WTC11 (cell line): ENCODE measurements at regions not wholly inside any gene's neighbourhood (a gene's known extent, or its start where the extent isn't known, plus 50 kb on each side); places are given as distances from the start of the nearest gene placed in this dataset.

Experiments
- ATAC-seq: fragments of 200-7000 bp; cut with Tn5 transposase; 2 replicates; pipeline ENCODE4 v1.10.0; 2021; ENCODE audit warnings: mild to moderate bottlenecking, moderate library complexity
- CTCF ChIA-PET: fragments of 300-600 bp; sonication (Branson Sonifier 250); formaldehyde crosslinking; loops from one replicate; lab custom pipeline; 2021; ENCODE audit warnings: antibody characterized with exemption; lab: Charles Lee
- POLR2A ChIA-PET: fragments of 350-600 bp; sonication (Branson Sonifier 250); formaldehyde crosslinking; loops from one replicate; lab custom pipeline; 2021; ENCODE audit warnings: antibody characterized with exemption; lab: Charles Lee
- DNase-seq: peaks from one replicate; pipeline ENCODE4 v3.0.0; 2021; ENCODE audit warnings: low spot score
- H3K27ac Mint-ChIP-seq: 2 replicates; pipeline ENCODE4 v1.8.0; 2021; ENCODE audit warnings: mixed read lengths
- H3K27me3 Mint-ChIP-seq: 2 replicates; pipeline ENCODE4 v1.8.0; 2021; ENCODE audit warnings: low read depth, mild to moderate bottlenecking, moderate library complexity, mixed read lengths
- H3K36me3 Mint-ChIP-seq: 2 replicates; pipeline ENCODE4 v1.8.0; 2021; ENCODE audit warnings: mixed read lengths
- H3K4me1 Mint-ChIP-seq: 2 replicates; pipeline ENCODE4 v1.8.0; 2022; ENCODE audit warnings: mixed read lengths
- H3K4me3 Mint-ChIP-seq: 2 replicates; pipeline ENCODE4 v1.8.0; 2021; ENCODE audit warnings: mild to moderate bottlenecking, moderate library complexity, mixed read lengths
- H3K9me3 Mint-ChIP-seq: 2 replicates; pipeline ENCODE4 v1.8.0; 2021; ENCODE audit warnings: mixed read lengths
- FOXP1 ChIP-seq: sonication (generic); formaldehyde crosslinking; IDR thresholded peaks from 2 replicates; pipeline ENCODE4 v1.8.0; 2022; ENCODE audit warnings: missing genetic modification reagents, mild to moderate bottlenecking, moderate library complexity, borderline replicate concordance
- GTF2I ChIP-seq: fragments of 250-450 bp; sonication (Bioruptor Pico); conservative IDR thresholded peaks from 2 replicates; pipeline ENCODE4 v1.4.0; 2021; ENCODE audit warnings: mild to moderate bottlenecking
- JAZF1 ChIP-seq: fragments of 250-450 bp; sonication (Bioruptor Pico); IDR thresholded peaks from 2 replicates; pipeline ENCODE4 v1.9.0; 2021; ENCODE audit warnings: moderate library complexity, mild to moderate bottlenecking, inconsistent platforms
- NFE2L1 ChIP-seq: sonication (generic); formaldehyde crosslinking; IDR thresholded peaks from 2 replicates; pipeline ENCODE4 v1.8.1; 2023; ENCODE audit warnings: missing genetic modification reagents
- NR3C1 ChIP-seq: sonication (generic); formaldehyde crosslinking; conservative IDR thresholded peaks from 2 replicates; pipeline ENCODE4 v1.8.1; 2023; ENCODE audit warnings: low read depth, mild to moderate bottlenecking, missing genetic modification reagents
- SMAD4 ChIP-seq: sonication (generic); formaldehyde crosslinking; IDR thresholded peaks from 2 replicates; pipeline ENCODE4 v1.8.0; 2022; ENCODE audit warnings: mild to moderate bottlenecking, missing genetic modification reagents
- TEAD4 ChIP-seq: sonication (generic); formaldehyde crosslinking; IDR thresholded peaks from 2 replicates; pipeline ENCODE4 v1.8.0; 2022; ENCODE audit warnings: mild to moderate bottlenecking, missing genetic modification reagents
- ZBTB21 ChIP-seq: sonication (generic); formaldehyde crosslinking; IDR thresholded peaks from 2 replicates; pipeline ENCODE4 v1.8.1; 2023; ENCODE audit warnings: mild to moderate bottlenecking, missing genetic modification reagents, borderline replicate concordance
- ZNF232 ChIP-seq: sonication (generic); formaldehyde crosslinking; IDR thresholded peaks from 2 replicates; pipeline ENCODE4 v1.8.0; 2022; ENCODE audit warnings: mild to moderate bottlenecking, missing genetic modification reagents
- ZNF317 ChIP-seq: sonication (generic); formaldehyde crosslinking; IDR thresholded peaks from 2 replicates; pipeline ENCODE4 v1.8.1; 2023; ENCODE audit warnings: low read depth, mild to moderate bottlenecking, moderate library complexity, missing genetic modification reagents, borderline replicate concordance
- TF ChIP-seq, protein P1 (sequence below): sonication (generic); formaldehyde crosslinking; IDR thresholded peaks from 2 replicates; pipeline ENCODE4 v1.8.1; 2023; ENCODE audit warnings: mild to moderate bottlenecking, missing genetic modification reagents
- TF ChIP-seq, protein P2 (sequence below): fragments of 250-450 bp; sonication (Bioruptor Pico); IDR thresholded peaks from 2 replicates; pipeline ENCODE4 v1.9.0; 2021; ENCODE audit warnings: mild to moderate bottlenecking
- TF ChIP-seq, protein P3 (sequence below): sonication (generic); formaldehyde crosslinking; IDR thresholded peaks from 2 replicates; pipeline ENCODE4 v1.8.1; 2023; ENCODE audit warnings: mild to moderate bottlenecking, missing genetic modification reagents, moderate library complexity
- TF ChIP-seq, protein P4 (sequence below): sonication (generic); formaldehyde crosslinking; IDR thresholded peaks from 2 replicates; pipeline ENCODE4 v1.8.0; 2023; ENCODE audit warnings: missing genetic modification reagents, mild to moderate bottlenecking, borderline replicate concordance
- TF ChIP-seq, protein P5 (sequence below): fragments of 250-450 bp; sonication (Bioruptor Pico); IDR thresholded peaks from 2 replicates; pipeline ENCODE4 v1.8.0; 2021; ENCODE audit warnings: mild to moderate bottlenecking
- TF ChIP-seq, protein P6 (sequence below): sonication (generic); formaldehyde crosslinking; IDR thresholded peaks from 2 replicates; pipeline ENCODE4 v1.8.0; 2022; ENCODE audit warnings: mild to moderate bottlenecking, missing genetic modification reagents
- TF ChIP-seq, protein P7 (sequence below): sonication (generic); formaldehyde crosslinking; conservative IDR thresholded peaks from 2 replicates; pipeline ENCODE4 v1.8.1; 2022; ENCODE audit warnings: mild to moderate bottlenecking, missing genetic modification reagents
- TF ChIP-seq, protein P8 (sequence below): fragments of 250-450 bp; sonication (Bioruptor Pico); IDR thresholded peaks from 2 replicates; pipeline ENCODE4 v2.1.2; 2022; ENCODE audit warnings: mild to moderate bottlenecking, moderate library complexity
- TF ChIP-seq, protein P9 (sequence below): fragments of 250-450 bp; sonication (Bioruptor Pico); conservative IDR thresholded peaks from 2 replicates; pipeline ENCODE4 v1.9.0; 2021; ENCODE audit warnings: mild to moderate bottlenecking

DNA sequence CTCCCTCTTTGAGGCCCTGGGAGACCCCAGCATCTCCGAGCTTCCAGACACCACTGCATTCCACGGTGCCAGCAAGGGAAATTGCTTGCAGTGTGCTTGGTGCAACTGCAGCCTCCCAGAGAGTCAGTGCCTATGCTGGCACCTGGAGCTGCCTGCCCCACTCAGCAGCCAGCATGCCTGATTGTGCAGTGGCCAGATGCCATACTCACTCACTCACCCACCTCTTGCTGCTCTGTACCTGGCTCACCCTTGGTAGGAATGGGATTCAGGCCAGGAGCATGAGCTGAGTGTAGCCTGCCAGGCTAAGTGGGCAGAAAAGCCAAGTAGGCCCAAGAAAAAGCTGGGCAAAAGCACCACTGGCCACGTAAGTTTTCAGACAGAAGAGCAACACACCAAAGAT lies 651.4 kb downstream of the GABRG1 start:
- Mint-ChIP-seq H3K27me3 (peaks cover 22% of the 10 kb centered on the region), H3K27ac (no peak overlapping the region), H3K9me3 (peaks cover 39% of the 10 kb centered on the region), H3K36me3 (peaks cover 32% of the 10 kb centered on the region), H3K4me1 (no peaks in the 10 kb centered on the region), H3K4me3 (no peak overlapping the region)
- POLR2A ChIA-PET: no interaction called here
- ATAC-seq (no peak), DNase-seq (no peak)
- CTCF ChIA-PET: no interaction called here
- TF ChIP-seq TEAD4: no peak
- TF ChIP-seq, protein P1, sequence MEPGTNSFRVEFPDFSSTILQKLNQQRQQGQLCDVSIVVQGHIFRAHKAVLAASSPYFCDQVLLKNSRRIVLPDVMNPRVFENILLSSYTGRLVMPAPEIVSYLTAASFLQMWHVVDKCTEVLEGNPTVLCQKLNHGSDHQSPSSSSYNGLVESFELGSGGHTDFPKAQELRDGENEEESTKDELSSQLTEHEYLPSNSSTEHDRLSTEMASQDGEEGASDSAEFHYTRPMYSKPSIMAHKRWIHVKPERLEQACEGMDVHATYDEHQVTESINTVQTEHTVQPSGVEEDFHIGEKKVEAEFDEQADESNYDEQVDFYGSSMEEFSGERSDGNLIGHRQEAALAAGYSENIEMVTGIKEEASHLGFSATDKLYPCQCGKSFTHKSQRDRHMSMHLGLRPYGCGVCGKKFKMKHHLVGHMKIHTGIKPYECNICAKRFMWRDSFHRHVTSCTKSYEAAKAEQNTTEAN (CRISPR knock-in tag): no peak
- TF ChIP-seq ZNF232: no peak
- TF ChIP-seq NFE2L1 (CRISPR knock-in tag): no peak
- TF ChIP-seq SMAD4 (CRISPR knock-in tag): no peak

DNA sequence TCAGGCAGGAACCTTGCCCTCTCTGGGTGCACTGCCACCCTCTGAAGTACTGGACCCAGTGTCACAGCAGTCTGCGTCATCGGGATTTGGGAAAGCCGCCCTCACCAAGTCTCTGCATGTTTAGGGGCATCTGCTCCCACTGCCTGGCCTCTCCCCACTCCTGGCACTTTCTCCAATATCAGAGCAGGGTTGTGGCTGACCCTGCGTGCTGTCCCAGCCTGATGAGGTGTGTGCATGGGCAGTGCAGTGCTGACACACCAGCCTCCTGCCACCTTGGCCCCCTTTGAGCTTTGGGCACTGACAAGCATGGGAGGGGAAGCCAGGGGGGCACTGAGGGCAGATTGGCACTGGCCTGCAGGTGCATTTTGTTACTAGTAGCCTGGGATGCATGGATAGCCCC lies 652.5 kb downstream of the GABRG1 start:
- Mint-ChIP-seq H3K9me3 (peaks cover 35% of the 10 kb centered on the region), H3K4me3 (no peak overlapping the region), H3K4me1 (no peaks in the 10 kb centered on the region), H3K36me3 (peaks cover 26% of the 10 kb centered on the region), H3K27ac (no peak overlapping the region), H3K27me3 (peaks cover 22% of the 10 kb centered on the region)
- ChIA-PET POLR2A (no interaction called here), CTCF (no interaction called here)
- ATAC-seq (no peak), DNase-seq (no peak)
- TF ChIP-seq, protein P2, sequence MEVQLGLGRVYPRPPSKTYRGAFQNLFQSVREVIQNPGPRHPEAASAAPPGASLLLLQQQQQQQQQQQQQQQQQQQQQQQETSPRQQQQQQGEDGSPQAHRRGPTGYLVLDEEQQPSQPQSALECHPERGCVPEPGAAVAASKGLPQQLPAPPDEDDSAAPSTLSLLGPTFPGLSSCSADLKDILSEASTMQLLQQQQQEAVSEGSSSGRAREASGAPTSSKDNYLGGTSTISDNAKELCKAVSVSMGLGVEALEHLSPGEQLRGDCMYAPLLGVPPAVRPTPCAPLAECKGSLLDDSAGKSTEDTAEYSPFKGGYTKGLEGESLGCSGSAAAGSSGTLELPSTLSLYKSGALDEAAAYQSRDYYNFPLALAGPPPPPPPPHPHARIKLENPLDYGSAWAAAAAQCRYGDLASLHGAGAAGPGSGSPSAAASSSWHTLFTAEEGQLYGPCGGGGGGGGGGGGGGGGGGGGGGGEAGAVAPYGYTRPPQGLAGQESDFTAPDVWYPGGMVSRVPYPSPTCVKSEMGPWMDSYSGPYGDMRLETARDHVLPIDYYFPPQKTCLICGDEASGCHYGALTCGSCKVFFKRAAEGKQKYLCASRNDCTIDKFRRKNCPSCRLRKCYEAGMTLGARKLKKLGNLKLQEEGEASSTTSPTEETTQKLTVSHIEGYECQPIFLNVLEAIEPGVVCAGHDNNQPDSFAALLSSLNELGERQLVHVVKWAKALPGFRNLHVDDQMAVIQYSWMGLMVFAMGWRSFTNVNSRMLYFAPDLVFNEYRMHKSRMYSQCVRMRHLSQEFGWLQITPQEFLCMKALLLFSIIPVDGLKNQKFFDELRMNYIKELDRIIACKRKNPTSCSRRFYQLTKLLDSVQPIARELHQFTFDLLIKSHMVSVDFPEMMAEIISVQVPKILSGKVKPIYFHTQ (CRISPR knock-in tag): no peak
- TF ChIP-seq ZNF232 (no peak), JAZF1 (no peak), ZBTB21 (CRISPR knock-in tag) (no peak), ZNF317 (CRISPR knock-in tag) (no peak), NR3C1 (no peak), GTF2I (CRISPR knock-in tag) (no peak), FOXP1 (CRISPR knock-in tag) (no peak)
- TF ChIP-seq, protein P3, sequence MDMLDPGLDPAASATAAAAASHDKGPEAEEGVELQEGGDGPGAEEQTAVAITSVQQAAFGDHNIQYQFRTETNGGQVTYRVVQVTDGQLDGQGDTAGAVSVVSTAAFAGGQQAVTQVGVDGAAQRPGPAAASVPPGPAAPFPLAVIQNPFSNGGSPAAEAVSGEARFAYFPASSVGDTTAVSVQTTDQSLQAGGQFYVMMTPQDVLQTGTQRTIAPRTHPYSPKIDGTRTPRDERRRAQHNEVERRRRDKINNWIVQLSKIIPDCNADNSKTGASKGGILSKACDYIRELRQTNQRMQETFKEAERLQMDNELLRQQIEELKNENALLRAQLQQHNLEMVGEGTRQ (CRISPR knock-in tag): no peak
- TF ChIP-seq, protein P4, sequence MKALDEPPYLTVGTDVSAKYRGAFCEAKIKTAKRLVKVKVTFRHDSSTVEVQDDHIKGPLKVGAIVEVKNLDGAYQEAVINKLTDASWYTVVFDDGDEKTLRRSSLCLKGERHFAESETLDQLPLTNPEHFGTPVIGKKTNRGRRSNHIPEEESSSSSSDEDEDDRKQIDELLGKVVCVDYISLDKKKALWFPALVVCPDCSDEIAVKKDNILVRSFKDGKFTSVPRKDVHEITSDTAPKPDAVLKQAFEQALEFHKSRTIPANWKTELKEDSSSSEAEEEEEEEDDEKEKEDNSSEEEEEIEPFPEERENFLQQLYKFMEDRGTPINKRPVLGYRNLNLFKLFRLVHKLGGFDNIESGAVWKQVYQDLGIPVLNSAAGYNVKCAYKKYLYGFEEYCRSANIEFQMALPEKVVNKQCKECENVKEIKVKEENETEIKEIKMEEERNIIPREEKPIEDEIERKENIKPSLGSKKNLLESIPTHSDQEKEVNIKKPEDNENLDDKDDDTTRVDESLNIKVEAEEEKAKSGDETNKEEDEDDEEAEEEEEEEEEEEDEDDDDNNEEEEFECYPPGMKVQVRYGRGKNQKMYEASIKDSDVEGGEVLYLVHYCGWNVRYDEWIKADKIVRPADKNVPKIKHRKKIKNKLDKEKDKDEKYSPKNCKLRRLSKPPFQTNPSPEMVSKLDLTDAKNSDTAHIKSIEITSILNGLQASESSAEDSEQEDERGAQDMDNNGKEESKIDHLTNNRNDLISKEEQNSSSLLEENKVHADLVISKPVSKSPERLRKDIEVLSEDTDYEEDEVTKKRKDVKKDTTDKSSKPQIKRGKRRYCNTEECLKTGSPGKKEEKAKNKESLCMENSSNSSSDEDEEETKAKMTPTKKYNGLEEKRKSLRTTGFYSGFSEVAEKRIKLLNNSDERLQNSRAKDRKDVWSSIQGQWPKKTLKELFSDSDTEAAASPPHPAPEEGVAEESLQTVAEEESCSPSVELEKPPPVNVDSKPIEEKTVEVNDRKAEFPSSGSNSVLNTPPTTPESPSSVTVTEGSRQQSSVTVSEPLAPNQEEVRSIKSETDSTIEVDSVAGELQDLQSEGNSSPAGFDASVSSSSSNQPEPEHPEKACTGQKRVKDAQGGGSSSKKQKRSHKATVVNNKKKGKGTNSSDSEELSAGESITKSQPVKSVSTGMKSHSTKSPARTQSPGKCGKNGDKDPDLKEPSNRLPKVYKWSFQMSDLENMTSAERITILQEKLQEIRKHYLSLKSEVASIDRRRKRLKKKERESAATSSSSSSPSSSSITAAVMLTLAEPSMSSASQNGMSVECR (CRISPR knock-in tag): no peak
- TF ChIP-seq, protein P5, sequence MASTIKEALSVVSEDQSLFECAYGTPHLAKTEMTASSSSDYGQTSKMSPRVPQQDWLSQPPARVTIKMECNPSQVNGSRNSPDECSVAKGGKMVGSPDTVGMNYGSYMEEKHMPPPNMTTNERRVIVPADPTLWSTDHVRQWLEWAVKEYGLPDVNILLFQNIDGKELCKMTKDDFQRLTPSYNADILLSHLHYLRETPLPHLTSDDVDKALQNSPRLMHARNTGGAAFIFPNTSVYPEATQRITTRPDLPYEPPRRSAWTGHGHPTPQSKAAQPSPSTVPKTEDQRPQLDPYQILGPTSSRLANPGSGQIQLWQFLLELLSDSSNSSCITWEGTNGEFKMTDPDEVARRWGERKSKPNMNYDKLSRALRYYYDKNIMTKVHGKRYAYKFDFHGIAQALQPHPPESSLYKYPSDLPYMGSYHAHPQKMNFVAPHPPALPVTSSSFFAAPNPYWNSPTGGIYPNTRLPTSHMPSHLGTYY (CRISPR knock-in tag): no peak
- TF ChIP-seq, protein P6, sequence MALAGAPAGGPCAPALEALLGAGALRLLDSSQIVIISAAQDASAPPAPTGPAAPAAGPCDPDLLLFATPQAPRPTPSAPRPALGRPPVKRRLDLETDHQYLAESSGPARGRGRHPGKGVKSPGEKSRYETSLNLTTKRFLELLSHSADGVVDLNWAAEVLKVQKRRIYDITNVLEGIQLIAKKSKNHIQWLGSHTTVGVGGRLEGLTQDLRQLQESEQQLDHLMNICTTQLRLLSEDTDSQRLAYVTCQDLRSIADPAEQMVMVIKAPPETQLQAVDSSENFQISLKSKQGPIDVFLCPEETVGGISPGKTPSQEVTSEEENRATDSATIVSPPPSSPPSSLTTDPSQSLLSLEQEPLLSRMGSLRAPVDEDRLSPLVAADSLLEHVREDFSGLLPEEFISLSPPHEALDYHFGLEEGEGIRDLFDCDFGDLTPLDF (CRISPR knock-in tag): no peak
- TF ChIP-seq, protein P7, sequence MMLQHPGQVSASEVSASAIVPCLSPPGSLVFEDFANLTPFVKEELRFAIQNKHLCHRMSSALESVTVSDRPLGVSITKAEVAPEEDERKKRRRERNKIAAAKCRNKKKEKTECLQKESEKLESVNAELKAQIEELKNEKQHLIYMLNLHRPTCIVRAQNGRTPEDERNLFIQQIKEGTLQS (CRISPR knock-in tag): no peak
- TF ChIP-seq, protein P8, sequence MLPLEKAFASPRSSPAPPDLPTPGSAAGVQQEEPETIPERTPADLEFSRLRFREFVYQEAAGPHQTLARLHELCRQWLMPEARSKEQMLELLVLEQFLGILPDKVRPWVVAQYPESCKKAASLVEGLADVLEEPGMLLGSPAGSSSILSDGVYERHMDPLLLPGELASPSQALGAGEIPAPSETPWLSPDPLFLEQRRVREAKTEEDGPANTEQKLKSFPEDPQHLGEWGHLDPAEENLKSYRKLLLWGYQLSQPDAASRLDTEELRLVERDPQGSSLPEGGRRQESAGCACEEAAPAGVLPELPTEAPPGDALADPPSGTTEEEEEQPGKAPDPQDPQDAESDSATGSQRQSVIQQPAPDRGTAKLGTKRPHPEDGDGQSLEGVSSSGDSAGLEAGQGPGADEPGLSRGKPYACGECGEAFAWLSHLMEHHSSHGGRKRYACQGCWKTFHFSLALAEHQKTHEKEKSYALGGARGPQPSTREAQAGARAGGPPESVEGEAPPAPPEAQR (CRISPR knock-in tag): no peak
- TF ChIP-seq, protein P9, sequence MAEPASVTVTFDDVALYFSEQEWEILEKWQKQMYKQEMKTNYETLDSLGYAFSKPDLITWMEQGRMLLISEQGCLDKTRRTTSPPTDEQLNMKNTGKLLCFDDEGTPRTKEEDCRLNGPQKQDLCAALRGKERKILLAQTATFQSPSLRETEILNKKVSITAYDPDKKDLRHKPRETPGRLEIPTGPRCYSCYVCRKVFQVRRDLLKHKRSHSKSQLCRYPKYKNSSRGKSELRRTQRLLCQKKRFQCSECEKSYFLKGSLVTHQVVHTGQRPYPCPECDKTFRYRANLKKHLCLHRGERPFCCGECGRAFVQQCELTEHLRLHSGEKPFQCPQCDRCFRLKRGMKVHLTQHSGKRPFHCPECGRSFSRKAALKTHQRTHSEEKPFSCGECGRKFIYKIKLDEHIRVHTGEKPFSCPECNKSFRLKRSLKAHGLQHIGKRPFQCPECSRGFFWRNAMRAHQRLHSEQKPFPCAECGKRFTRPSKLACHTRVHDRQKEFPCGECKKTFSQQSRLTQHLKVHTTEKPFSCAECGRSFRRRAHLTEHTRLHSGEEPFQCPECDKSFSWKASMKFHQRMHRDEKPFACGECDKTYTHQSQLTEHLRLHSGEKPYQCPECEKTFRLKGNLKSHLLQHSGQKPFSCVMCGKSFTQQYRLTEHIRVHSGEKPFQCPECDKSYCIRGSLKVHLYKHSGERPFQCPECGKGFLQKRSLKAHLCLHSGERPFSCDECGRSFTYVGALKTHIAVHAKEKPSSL: no peak
